Stimulated activated CD4-positive, alpha-beta T cell treated with anti-CD3 and anti-CD28 coated beads, Interleukin-1b, Interleukin-23, amount 100 ng/mL, for 4 hours (primary cell): ENCODE measurements at regions not wholly inside any gene's neighbourhood (a gene's known extent, or its start where the extent isn't known, plus 50 kb on each side); places are given as distances from the start of the nearest gene placed in this dataset.

Experiments used
- DNase-seq, 2 donors: peaks; one replicate each; pipeline ENCODE4 v3.0.0-alpha.2; 2020; ENCODE audit warnings: low read depth in 2 of 2

- no peak for DNase-seq
Observed at GRCh38 chr1:193680924-193681316, 494.5 kb upstream of the B3GALT2 start.

- no peak for DNase-seq
Observed at GRCh38 chr1:193680247-193680923, 494.0 kb upstream of the B3GALT2 start.

GRCh38 chr1:193677874-193678273, 491.5 kb upstream of the B3GALT2 start:
- no peak for DNase-seq

GRCh38 chr1:193676996-193677549, 490.7 kb upstream of the B3GALT2 start:
- no peak for DNase-seq

- DNase-seq, result no peak
Observed at GRCh38 chr1:193674292-193674944, 488.0 kb upstream of the B3GALT2 start.

- DNase-seq, result no peak
Observed at GRCh38 chr1:193666485-193667083, 480.2 kb upstream of the B3GALT2 start.

GRCh38 chr1:193663965-193664364, 477.6 kb upstream of the B3GALT2 start:
- no peak for DNase-seq

GRCh38 chr1:193662030-193662429, 475.6 kb upstream of the B3GALT2 start:
- no peak for DNase-seq

- no peak for DNase-seq
Observed at GRCh38 chr1:193661385-193661784, 475.0 kb upstream of the B3GALT2 start.

- DNase-seq, result no peak
Observed at GRCh38 chr1:193660428-193660827, 474.0 kb upstream of the B3GALT2 start.

GRCh38 chr1:193658691-193659090, 472.3 kb upstream of the B3GALT2 start:
- no peak for DNase-seq

GRCh38 chr1:193658081-193658480, 471.7 kb upstream of the B3GALT2 start:
- no peak for DNase-seq

- DNase-seq, result no peak
Observed at GRCh38 chr1:193657552-193657951, 471.1 kb upstream of the B3GALT2 start.

- no peak for DNase-seq
Observed at GRCh38 chr1:193656841-193657240, 470.4 kb upstream of the B3GALT2 start.

- no peak for DNase-seq
Observed at GRCh38 chr1:193654951-193655735, 468.7 kb upstream of the B3GALT2 start.

GRCh38 chr1:193649587-193649986, 463.2 kb upstream of the B3GALT2 start:
- DNase-seq, result no peak

GRCh38 chr1:193634876-193635275, 448.5 kb upstream of the B3GALT2 start:
- DNase-seq, result no peak

- no peak for DNase-seq
Observed at GRCh38 chr1:193634470-193634869, 448.1 kb upstream of the B3GALT2 start.

- DNase-seq, result no peak
Observed at GRCh38 chr1:193633991-193634390, 447.6 kb upstream of the B3GALT2 start.

- DNase-seq, result no peak
Observed at GRCh38 chr1:193633093-193633492, 446.7 kb upstream of the B3GALT2 start.

- no peak for DNase-seq
Observed at GRCh38 chr1:193631306-193631705, 444.9 kb upstream of the B3GALT2 start.

GRCh38 chr1:193629875-193630274, 443.5 kb upstream of the B3GALT2 start:
- DNase-seq, result no peak
